Peyer's patch (tissue), 4 donors: ENCODE measurements at regions not wholly inside any gene's neighbourhood (a gene's known extent, or its start where the extent isn't known, plus 50 kb on each side); places are given as distances from the start of the nearest gene placed in this dataset.

Experiments used
- POLR2A ChIP-seq, 2 donors: fragments of 450-650 bp; IDR thresholded peaks; one replicate each; pipeline ENCODE4 v1.5.1; 2017; ENCODE audit warnings: antibody characterized with exemption in 2 of 2, mild to moderate bottlenecking in 2 of 2, moderate library complexity in 2 of 2
- TF ChIP-seq, protein P1 (sequence below), 6 experiments: fragments of 450-650 bp in 4 of 6; fragments of 200-600 bp in 2 of 6; sonication (generic) in 1 of 6; IDR thresholded peaks; one replicate each; pipeline ENCODE4 v1.5.1; 2017 to 2019; ENCODE audit warnings: antibody characterized with exemption in 6 of 6, mild to moderate bottlenecking in 3 of 6, moderate library complexity in 1 of 6

DNA sequence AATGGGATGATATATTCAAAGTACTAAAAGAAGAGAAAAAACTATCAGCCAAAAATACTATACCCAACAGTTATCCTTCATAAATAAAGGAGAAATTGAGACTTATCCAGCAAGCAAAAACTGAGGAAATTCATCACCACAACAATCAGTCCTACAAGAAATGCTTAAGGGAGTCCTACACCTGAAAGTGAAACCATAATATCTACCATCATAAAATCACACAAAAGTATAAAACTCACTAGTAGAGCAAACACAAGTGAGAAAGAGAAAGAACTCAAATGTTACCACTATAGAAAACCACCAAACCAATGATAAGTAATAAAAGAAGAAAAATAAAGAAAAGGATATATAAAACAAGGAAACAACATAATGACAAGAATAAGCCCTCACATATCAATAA, 103.6 kb upstream of the NEO1 start:
- TF ChIP-seq, protein P1, sequence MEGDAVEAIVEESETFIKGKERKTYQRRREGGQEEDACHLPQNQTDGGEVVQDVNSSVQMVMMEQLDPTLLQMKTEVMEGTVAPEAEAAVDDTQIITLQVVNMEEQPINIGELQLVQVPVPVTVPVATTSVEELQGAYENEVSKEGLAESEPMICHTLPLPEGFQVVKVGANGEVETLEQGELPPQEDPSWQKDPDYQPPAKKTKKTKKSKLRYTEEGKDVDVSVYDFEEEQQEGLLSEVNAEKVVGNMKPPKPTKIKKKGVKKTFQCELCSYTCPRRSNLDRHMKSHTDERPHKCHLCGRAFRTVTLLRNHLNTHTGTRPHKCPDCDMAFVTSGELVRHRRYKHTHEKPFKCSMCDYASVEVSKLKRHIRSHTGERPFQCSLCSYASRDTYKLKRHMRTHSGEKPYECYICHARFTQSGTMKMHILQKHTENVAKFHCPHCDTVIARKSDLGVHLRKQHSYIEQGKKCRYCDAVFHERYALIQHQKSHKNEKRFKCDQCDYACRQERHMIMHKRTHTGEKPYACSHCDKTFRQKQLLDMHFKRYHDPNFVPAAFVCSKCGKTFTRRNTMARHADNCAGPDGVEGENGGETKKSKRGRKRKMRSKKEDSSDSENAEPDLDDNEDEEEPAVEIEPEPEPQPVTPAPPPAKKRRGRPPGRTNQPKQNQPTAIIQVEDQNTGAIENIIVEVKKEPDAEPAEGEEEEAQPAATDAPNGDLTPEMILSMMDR (IDR thresholded peaks at IDR 0.05): no peak
- no peak for TF ChIP-seq POLR2A (IDR thresholded peaks at IDR 0.05)
